ENCODE measurements at regions not wholly inside any gene's neighbourhood (a gene's known extent, or its start where the extent isn't known, plus 50 kb on each side); places are given as distances from the start of the nearest gene placed in this dataset.

DNA sequence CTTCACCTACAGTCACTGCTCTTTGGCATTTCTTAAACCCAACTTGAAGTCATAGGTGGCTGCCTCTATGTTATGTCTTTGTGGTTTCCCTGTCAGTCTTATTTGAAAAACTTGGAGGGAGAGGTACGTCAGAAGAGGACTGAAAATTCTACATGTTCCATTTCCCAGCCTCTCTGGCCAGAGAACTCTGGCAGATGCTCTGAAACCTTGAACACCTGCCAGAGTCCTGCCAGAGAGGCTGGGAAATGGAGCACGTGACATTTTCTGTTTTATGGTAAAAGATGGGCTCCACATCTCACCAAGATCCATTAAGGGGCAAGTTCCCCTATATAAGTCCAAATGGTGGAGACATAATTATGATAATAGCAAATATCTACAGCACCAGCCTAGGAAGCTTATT, 99.5 kb downstream of the MAFB start:
- DNase-seq = no peak

DNA sequence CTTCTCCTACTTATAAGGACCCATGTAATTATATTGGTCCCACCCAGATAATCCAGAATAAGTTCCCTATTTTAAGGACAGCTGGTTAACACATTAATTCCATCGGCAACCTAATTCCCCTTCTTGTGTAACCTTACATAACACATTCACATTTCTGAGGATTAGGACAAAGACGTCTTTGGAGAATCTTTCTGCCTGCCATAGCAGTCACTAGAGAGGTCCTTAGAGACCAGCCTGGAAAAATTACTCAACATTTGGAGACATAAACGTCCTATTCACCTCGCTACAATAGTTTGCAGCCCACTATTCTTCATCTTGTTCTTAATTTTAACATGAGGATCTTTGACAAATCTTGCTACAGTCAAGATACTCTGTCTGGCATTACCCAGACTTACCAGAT, 100.1 kb downstream of the MAFB start:
- no peak for DNase-seq

DNA sequence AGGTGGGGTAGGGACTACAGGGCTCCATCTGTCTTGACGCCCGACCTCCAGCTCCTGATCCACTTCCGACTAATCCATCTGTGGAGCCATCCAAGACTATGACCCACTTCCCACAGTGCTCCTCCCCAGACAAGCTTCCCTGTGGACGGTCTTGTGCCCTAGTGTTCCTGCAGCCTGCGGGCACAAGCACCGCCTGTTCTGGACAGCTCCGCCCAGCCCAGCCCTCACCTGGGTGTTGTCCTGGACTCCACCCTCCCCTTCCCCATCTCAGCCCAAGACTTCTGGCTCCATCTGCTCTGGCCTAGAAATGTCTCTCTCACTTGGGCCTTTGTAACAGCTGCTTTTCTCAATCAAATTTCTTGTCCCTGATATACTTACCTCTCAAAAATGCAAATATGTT, 102.0 kb downstream of the MAFB start:
- no peak for DNase-seq

DNA sequence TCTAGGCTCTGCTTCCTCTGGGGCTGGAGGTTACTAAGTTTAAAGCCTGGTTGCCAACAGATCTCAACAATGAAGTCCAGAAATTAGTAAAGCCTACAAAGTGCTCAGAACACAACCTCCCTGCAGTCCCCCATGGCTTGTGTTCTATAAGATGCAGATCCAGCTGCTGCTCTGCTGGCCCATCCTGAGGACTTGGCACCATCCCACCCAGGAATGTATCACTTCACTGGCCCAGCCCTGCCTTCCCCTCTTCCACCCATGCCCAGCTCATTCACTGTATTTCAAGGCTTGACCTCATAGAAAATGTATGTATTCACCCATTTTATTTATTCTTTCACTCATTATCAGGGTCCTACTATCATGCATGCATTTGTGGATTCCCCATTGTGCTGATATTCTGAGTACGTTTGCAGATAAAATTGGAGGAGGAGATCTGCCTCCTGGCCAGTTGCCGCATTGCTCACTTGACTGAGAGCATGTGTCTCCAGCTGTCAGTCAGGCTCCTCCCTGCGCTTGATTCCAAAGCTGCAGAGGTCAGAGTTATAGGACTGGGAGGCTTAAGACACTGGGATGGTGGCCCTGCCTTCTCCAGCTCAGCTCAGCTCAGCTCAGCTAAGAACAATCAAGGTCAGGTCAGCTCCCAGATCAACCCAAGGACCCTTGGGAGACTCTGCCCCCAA, 104.8 kb downstream of the MAFB start:
- no peak for DNase-seq

DNA sequence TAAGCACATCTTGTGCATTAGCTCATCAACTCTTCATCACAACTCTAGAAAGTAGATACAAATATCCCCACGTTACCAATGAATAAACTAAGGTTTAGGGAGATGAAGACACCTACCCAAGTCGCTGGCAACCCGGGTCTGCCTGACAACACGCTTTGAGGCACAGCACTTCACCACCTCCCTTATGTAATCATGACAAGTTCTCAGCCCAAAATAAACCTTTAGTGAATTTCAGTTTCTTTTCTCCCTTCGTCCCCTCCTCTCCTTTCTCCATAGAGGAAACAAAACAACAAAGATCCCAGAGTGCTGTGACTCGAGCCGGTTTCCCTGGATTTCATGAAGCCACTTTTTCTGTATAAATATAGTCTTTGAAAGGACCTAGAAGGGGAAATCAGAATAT, 105.4 kb downstream of the MAFB start:
- no peak for DNase-seq

DNA sequence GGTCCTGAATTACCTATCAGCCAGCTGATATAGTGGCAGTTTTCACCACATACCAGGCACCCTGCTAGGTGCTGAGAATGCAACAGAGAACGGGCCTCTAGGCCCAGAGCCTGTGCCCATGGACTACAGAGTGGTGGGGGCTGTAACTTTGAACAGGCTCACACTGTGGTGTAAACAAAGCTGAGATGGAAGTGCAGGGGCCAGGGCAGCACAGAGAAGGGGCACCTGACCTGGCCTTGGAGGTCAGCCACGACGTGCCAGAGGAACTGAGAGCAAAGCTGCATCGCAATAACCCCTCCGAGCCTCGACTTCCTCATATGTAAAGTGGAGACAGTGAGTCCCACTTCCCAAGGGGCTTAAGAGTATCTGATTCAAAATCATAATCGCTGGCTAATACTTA, 105.8 kb downstream of the MAFB start:
- no peak for DNase-seq

DNA sequence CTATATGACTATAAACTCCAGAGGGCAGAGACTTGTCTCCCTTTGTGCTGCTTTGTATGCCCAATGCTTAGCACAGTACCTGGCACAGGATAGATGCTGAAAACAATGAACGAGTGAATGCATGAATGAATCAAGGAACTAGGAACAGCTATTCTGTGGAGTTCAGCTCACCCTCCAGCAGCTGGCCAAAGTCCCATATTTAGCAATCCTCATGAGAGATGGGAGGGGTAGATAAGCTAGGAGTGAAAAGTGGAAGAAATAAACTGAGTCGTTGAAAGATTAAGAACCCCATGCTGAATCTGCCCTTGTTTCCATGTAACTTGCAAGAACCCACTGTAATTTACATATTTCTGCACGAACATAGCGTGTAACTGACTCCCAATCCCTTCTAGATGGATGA, 106.5 kb downstream of the MAFB start:
- DNase-seq = no peak

DNA sequence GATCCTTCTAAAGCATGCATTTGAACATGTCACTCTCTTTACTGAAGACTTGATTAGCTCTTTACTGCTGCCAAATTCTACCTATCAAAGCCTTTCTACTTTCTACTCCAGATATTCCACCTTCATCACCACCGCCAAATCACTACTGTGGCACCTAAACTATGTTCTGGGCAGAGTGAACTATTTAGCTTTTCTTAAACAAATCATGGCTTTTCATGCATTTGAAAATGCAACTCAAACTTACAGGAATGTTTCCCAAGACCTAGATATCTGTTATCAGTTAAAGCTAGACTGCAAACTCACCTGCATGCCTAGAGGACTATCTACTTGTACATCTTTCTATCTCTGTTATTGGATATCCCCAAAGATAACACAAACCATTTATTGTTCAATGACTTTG, 109.3 kb downstream of the MAFB start:
- DNase-seq = no peak

DNA sequence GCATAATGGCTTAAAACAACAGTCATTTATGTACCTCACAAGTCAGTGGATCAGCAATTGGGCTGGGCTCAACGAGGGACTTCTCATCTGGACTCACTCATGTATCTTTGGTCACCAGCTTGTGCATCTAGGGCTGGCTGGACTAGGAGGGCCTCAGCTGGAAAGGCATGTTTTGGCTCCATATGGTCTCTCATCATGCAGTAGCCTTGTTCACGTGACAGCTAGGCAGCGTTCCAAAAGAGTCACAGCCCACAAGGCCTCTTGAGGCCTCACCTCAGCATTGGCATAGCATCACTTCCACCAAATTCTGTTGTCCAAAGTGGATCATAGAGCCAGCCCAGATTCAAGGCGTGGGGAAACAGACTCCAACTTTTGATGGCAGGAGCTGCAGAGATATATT, 110.1 kb downstream of the MAFB start:
- DNase-seq = no peak

DNA sequence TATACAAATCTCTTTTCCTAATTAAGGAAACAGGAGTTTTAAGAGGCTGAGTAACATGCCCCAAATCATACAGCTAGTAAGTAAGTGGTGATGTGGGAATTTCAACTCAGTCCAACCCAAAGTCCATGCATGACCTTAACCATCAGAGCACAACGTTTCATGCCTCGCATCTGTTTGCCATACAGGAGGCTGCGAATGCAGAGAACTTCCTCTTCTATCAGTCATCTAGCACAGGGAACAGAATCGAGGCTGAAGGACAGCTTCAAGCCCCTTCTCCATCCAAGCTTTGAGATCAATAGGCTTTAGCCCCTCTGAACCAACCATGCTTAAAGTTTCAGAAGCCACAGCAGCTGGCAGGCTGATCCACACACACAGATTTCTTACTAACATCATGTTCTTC, 113.2 kb downstream of the MAFB start:
- no peak for DNase-seq

DNA sequence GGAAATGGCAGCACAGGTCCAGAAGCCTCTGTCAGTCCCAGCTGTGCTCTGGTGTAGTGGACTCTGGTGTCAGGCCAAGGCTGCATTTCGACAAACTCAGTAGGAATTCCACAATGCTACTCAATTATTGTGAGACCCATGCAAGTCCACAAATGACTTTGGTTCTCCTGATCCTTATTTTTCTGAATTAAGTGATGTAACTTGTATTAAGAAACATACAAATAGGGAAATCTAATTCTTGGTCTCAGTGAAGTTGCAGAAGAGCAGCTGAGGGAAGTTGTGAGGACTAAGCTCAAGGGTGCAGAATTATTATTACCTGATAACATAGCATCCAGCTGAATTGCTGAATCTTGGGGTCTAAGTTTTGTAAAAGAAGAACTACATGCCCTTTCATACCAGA, 116.8 kb downstream of the MAFB start:
- no peak for DNase-seq

DNA sequence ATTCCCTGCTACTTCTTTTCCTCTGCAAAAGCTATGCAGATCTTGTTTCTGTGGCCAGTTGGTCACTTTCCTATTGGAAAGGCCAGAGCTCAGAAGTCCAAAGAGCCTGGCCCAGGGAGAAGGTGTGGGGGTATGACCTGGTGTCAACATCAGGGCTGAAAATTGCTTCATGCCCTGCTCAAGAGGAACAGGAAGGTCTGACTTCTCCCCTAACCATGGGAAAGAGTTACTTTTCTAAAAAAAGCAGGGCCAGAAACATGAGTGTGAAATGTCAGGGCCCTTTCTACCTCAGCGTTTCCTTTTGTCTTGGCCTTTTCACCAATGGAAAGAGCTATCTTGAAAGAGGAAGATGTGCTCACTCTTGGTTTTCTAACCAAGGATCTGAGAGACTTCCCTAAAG, 117.4 kb downstream of the MAFB start:
- no peak for DNase-seq

DNA sequence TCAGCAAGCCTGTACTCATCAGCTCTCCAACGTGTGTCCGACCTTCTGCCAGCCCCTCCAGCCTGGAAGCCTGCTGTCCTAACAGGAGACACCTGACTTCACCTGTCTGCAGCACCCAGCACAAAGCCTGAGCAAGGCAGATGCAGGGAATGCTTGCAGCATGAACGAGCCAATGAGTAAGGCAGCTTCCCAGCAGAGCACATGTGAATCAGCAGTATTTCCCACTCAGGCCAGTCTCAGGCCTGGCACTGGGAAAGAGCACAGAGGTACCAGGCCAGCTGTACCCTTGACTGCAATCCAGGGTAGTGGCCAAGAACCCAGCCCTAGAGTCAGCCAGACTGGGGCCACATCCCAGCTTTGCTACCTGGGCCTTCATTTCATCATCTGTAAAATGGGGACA, 120.8 kb downstream of the MAFB start:
- DNase-seq = no peak

DNA sequence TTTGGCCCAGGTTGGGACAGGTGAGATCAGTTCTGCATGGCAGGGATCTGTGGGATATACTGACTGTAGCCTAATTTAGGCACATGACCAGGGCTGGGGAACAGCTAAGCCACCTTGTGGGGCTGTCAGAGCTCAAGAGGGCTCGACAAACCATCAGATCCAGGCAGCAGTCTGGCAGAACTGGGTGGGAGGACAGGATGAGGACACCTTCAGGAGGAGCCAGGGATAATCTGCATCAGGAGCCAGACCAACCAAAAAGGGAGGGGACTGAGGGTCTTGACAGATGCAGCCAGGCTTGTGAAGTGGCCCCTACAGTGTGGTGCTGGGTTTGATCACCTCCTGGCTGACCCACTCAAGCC, 123.4 kb downstream of the MAFB start:
- no peak for DNase-seq

DNA sequence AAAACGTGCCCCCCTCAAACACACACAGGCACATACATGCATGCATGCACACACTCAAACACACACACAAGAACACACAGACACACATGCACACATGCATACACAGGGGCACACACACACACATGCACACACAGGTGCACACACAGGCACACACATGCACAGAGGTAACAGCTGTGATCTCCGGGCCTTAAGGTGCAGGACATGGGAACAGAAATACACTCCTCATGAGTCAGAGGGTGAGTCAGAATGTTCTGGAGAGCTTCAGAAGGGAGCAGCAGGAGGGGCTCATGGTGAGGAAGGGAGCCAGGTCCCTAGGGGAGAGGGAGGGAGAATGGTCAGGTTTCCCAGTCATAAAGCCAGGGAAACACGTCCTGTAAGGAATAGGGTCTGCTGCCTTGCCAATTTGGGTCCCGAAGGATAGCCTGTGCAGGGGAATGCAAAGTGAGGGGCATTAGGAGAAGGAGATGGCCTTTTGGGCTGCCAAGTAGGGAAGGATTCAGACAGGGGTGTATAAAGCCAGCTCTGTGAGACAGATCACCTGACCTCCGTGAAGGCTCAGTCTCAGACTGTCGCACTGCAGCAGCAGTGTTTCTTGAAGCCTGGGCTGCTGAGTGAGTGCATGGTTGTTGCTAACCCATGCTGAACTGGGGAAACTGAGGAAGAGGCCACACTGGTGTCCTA, 123.9 kb downstream of the MAFB start:
- no peak for DNase-seq

DNA sequence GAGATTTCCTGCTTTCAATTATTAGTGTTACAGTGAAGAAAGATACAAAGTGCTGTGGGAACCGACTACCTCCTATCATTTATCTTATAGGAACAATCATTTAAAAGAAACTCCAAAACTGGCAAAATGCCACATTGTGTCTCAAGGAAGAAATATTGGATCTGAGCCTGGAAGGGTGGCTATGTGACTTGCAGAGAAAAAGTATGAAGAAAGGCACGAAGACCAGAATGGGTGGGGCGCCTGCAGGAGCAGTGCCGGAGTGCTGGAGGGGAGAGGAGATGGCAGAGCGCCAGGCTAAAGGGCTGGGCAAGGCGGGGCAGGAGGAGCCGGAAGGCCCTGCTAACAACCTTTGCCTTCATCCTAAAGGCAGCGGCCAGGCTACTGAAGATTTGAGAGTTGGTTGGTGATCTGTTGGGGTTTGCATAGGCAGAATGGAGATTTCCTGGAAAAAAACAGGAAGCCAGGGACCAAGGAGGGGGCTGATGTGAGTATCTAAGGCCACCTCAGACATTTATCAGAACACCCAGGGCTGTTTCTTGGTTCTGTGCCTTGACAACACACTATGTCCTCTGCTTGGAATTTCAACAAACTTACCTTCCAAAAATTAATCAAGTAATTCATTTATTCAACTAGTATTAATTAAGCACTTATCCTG, 125.6 kb downstream of the MAFB start:
- no peak for DNase-seq

DNA sequence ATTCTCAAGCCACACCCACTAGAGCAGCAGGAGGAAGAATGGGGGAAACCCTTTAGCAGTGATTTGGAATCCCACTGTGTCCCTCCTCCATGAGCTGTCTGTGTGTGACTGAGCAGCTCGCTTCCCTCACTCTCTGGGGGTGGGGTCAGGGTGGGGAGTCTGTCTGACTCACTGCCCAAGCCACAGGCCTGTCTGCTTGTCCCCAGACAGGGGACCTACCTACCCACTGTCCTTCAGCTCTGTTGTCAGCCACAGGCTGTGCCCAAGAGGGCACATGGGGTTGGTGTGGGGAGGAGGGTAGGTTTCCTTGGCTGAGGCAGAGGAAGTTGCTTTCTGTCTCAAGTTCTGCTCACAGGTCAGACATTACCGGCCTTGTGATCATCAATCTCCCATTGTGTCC, 127.0 kb downstream of the MAFB start:
- no peak for DNase-seq

DNA sequence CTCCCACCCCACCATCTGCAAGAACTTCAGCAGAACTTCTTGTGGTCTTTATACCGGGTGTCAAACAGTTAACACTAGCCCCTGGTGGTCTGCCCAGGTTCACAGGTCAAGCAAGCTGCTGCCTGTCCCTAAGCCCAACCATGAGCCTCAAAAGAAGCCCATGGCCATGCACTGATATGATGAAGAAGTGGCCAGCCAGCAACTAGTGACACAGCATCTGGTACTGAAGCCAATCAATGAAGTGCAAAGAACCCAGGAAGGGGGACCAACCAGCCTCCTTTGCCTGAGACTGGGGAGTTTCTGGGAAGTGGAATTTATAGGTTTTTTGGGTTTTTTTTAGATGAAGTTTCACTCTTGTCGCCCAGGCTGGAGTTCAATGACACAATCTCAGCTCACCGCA, 127.8 kb downstream of the MAFB start:
- DNase-seq = no peak

DNA sequence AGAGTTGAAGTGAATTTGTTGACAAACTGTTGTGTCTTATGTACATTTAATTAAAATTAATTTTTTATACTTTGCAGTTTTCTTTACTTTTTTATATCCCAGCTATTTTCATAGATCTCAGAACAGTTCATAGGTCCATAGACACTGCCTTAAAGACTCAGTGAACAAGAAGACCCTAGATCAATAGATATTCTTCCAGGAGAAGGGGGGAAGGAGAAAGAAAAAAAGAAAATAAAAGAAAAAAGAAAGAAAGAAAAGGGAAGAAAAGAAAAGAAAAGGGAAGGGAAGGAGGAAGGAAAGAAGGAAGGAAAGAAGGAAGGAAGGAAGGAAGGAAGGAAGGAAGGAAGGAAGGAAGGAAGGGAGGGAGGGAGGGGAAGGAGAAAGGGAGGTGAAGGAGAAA, 130.8 kb downstream of the MAFB start:
- no peak for DNase-seq

DNA sequence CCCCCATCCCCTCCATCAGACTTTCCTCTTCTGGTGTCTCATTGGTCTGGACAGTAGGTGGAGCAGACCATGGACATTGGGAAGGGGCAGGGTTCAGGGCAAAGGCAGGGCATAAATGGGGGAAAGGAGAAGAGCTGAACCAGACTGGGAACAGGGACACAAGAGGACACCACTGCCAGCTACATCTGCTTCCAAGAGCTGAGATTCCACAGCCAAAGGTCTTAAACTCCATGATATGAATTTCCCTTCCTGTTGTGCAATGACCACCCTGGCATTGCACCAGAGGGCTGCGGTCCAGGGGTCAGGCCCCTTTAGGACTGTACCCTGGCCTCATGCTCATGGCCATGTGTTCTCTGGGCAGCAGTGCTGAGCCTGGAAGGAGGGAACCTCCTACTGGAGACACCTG, 137.9 kb downstream of the MAFB start:
- DNase-seq = no peak

DNA sequence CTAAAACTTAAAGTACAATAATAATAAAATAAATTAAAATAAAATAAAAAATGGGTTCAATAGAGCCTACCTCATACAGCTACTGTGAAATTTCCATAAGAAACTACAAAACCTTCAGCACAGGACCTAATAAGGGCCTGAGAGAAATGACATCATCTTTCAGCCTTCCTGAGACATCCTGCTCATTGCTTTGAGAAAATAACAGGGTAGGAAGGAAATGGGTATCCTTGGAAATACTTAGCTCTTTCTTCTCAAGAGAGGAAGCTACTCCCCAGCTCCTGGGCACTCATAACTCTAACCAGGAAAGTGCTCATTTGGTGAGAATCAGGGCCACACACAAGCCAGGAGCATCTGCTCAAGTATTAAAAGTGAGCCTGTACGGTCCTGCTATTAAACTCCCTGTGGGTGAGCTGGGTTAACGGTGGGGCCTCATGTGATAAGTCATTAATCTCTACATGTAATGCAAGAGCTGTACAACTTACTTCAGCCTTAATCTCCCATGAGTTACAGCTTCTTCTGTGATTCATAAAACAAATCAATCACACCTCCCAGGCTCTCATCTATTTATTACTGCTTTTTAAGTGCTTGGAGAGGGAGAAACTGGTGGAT, 141.4 kb downstream of the MAFB start:
- DNase-seq = no peak

DNA sequence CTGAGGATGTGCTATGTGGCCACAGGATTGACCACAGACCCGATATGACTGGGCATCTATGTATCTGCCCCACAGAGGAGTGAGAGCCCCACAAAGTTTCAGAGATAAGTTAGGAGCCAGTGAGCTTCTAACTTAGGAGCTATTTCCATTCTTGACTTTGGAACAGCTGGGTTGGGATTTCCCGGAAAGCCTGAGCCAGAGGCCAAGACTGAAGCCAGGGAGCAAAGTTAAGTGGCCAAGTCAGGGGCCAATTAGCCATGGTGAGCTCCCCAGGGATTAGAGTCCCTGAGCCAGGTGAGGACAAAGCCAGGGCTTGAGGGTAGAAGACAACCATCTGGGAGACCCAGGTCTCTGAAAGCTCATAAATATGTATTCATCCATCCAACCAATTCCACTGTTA, 143.6 kb downstream of the MAFB start:
- no peak for DNase-seq

DNA sequence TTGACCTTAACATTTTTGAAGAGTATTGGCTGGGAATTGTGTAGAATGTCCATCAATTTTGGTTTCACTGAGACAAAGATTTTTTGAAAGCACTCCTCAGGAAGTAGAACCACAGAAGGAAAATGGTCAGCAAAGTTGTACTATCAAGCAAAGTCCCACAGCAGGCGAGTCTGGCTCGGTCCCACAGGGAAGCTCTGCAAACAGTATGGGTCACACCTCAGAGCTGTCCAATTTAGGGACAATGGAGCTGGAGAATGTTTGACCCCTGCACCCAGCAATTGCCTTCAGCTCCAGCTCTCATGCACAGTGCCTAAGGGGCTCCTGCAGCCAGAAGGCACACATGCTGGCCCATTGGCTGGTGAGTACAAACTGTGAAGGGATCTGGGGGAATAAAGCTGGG, 147.0 kb downstream of the MAFB start:
- no peak for DNase-seq

DNA sequence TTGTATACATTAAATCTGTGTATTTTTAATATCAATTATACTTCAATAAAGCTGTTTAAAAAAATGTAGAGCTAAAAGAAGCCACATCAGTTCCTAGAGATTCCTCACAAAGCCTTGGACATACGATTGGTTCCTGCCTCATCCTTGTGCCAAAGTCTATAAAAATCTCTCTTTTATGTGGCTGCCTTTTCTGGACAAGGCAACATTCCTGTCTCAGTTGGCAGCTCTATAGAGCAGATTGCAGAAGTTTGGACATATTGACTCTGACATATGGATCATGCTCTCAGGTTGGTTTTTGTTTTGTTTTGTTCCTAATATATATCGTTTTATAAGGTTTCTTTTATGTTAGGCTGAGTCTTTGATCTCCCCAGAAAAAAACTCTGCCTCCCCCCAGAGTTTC, 148.9 kb downstream of the MAFB start:
- DNase-seq = no peak
